Kidney (tissue), 13 donors: ENCODE measurements at regions not wholly inside any gene's neighbourhood (a gene's known extent, or its start where the extent isn't known, plus 50 kb on each side); places are given as distances from the start of the nearest gene placed in this dataset.

ENCODE experiments used
- DNase-seq, 5 donors: peaks; one replicate each; pipeline ENCODE4 v3.0.0-alpha.2; 2013 to 2020
- FAIRE-seq: peaks from 2 replicates; lab custom pipeline; 2012; peaks lifted over from hg19 to GRCh38; lab: Jason Lieb, UNC
- H3K27ac ChIP-seq, 2 donors: one replicate each; pipeline ENCODE4 v1.7.0; 2013; ENCODE audit warnings: low read depth in 2 of 2, low read length in 2 of 2, inconsistent platforms in 1 of 2
- H3K27me3 ChIP-seq: one replicate; pipeline ENCODE4 v1.7.1; 2013; ENCODE audit warnings: low read length, inconsistent platforms; ENCODE audit not compliant: control insufficient read depth, insufficient read depth
- H3K36me3 ChIP-seq, 3 donors: one replicate each; pipeline versions ENCODE4 v1.7.0 to v1.7.1; 2013; ENCODE audit warnings: low read length in 3 of 3, control low read depth in 1 of 3, inconsistent platforms in 1 of 3; ENCODE audit not compliant: insufficient read depth in 3 of 3, control insufficient read depth in 2 of 3
- H3K4me1 ChIP-seq, 3 donors: one replicate each; pipeline versions ENCODE4 v1.7.0 to v1.7.1; 2013; ENCODE audit warnings: low read length in 3 of 3, inconsistent platforms in 1 of 3, low read depth in 1 of 3; ENCODE audit not compliant: control insufficient read depth in 2 of 3, insufficient read depth in 2 of 3
- H3K4me3 ChIP-seq, 3 donors: one replicate each; pipeline versions ENCODE4 v1.7.0 to v1.8.1; 2013; ENCODE audit warnings: low read length in 3 of 3, control low read depth in 1 of 3, inconsistent platforms in 1 of 3
- H3K9ac ChIP-seq, 3 donors: one replicate each; pipeline versions ENCODE4 v1.7.0 to v1.7.1; 2013; ENCODE audit warnings: low read length in 3 of 3, control low read depth in 1 of 3, inconsistent platforms in 1 of 3
- H3K9me3 ChIP-seq, 3 donors: one replicate each; pipeline versions ENCODE4 v1.7.0 to v1.7.1; 2013; ENCODE audit warnings: low read length in 3 of 3, control low read depth in 1 of 3, inconsistent platforms in 1 of 3; ENCODE audit not compliant: control insufficient read depth in 2 of 3, insufficient read depth in 1 of 3
- intact Hi-C: fragments of 100-400 bp; cut with DNase I; formaldehyde crosslinking; loops from one replicate; pipeline ENCODE4 v1.11.1; 2022
- TF ChIP-seq, protein P1 (sequence below): IDR thresholded peaks from 3 replicates; pipeline ENCODE4 v1.5.1; 2012; ENCODE audit warnings: mild to moderate bottlenecking, moderate library complexity, borderline replicate concordance; ENCODE audit not compliant: insufficient read depth; ENCODE audit errors: extremely low read depth
- donor health status: control.
- donor health status: control.
- donor health status: control.
- donor health status: control.
- donor health status: control.
- donor health status: DM: yes; HTN: yes; CAD: no.
- donor health status: Normal renal cell carcinoma (clear cell type).

- no peaks in the 10 kb centered on the region for H3K4me1 ChIP-seq
- no peak for DNase-seq
- H3K36me3 ChIP-seq, result no peaks in the 10 kb centered on the region
- H3K9me3 ChIP-seq, result no peaks in the 10 kb centered on the region
- no peak for FAIRE-seq
- no peak overlapping the region for H3K9ac ChIP-seq
- TF ChIP-seq, protein P1, sequence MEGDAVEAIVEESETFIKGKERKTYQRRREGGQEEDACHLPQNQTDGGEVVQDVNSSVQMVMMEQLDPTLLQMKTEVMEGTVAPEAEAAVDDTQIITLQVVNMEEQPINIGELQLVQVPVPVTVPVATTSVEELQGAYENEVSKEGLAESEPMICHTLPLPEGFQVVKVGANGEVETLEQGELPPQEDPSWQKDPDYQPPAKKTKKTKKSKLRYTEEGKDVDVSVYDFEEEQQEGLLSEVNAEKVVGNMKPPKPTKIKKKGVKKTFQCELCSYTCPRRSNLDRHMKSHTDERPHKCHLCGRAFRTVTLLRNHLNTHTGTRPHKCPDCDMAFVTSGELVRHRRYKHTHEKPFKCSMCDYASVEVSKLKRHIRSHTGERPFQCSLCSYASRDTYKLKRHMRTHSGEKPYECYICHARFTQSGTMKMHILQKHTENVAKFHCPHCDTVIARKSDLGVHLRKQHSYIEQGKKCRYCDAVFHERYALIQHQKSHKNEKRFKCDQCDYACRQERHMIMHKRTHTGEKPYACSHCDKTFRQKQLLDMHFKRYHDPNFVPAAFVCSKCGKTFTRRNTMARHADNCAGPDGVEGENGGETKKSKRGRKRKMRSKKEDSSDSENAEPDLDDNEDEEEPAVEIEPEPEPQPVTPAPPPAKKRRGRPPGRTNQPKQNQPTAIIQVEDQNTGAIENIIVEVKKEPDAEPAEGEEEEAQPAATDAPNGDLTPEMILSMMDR, result no peak
- no peak overlapping the region for H3K27ac ChIP-seq
- no peak overlapping the region for H3K4me3 ChIP-seq
- H3K27me3 ChIP-seq, result no peaks in the 10 kb centered on the region
- intact Hi-C loops, result no loop called here
Measured at GRCh38 chr13:90436697-90437096, 910.8 kb upstream of the MIR17HG start.

GRCh38 chr13:90438576-90438975 is 908.9 kb upstream of the MIR17HG start:
- Histone ChIP-seq H3K36me3 (no peaks in the 10 kb centered on the region), H3K27me3 (no peaks in the 10 kb centered on the region), H3K9ac (no peak overlapping the region), H3K4me3 (no peak overlapping the region), H3K4me1 (no peaks in the 10 kb centered on the region), H3K27ac (no peak overlapping the region), H3K9me3 (no peaks in the 10 kb centered on the region)
- FAIRE-seq, result no peak
- TF ChIP-seq, protein P1, result no peak
- intact Hi-C loops, result no loop called here
- no peak for DNase-seq

DNA sequence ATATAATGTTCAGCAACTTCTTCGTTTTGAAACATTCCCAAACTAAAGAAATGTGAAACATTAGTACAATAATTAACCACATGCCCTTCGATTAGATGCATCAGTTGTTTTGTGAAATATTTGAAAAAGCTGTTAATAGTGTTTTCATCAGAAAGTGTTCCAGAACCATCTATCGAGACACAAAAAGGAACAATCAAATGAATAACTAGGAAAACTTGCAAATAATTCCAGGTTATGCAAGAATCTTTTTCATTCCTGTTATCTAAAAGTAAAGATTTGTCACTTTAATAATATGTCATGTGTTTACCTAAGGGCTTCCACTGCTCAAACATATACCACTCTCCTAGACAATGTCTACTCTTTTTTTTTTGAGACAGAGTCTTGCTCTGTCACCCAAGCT is 904.2 kb upstream of the MIR17HG start:
- no peaks in the 10 kb centered on the region for H3K9me3 ChIP-seq
- H3K27ac ChIP-seq, result no peak overlapping the region
- no peaks in the 10 kb centered on the region for H3K27me3 ChIP-seq
- no peak overlapping the region for H3K4me3 ChIP-seq
- intact Hi-C loops, result no loop called here
- TF ChIP-seq, protein P1, result no peak
- no peak overlapping the region for H3K9ac ChIP-seq
- no peaks in the 10 kb centered on the region for H3K36me3 ChIP-seq
- DNase-seq, result no peak
- H3K4me1 ChIP-seq, result no peaks in the 10 kb centered on the region
- FAIRE-seq, result peak; percentile 71

- DNase-seq, result no peak
- FAIRE-seq, result peak; percentile 79
- no peak overlapping the region for H3K4me3 ChIP-seq
- no peaks in the 10 kb centered on the region for H3K36me3 ChIP-seq
- no peaks in the 10 kb centered on the region for H3K9me3 ChIP-seq
- H3K27ac ChIP-seq, result no peak overlapping the region
- no peaks in the 10 kb centered on the region for H3K4me1 ChIP-seq
- H3K27me3 ChIP-seq, result no peaks in the 10 kb centered on the region
- H3K9ac ChIP-seq, result no peak overlapping the region
- TF ChIP-seq, protein P1, result no peak
- intact Hi-C loops, result no loop called here
Measured at GRCh38 chr13:90444232-90444631, 903.3 kb upstream of the MIR17HG start.
